ENCODE measurements at regions not wholly inside any gene's neighbourhood (a gene's known extent, or its start where the extent isn't known, plus 50 kb on each side); places are given as distances from the start of the nearest gene placed in this dataset.

DNA sequence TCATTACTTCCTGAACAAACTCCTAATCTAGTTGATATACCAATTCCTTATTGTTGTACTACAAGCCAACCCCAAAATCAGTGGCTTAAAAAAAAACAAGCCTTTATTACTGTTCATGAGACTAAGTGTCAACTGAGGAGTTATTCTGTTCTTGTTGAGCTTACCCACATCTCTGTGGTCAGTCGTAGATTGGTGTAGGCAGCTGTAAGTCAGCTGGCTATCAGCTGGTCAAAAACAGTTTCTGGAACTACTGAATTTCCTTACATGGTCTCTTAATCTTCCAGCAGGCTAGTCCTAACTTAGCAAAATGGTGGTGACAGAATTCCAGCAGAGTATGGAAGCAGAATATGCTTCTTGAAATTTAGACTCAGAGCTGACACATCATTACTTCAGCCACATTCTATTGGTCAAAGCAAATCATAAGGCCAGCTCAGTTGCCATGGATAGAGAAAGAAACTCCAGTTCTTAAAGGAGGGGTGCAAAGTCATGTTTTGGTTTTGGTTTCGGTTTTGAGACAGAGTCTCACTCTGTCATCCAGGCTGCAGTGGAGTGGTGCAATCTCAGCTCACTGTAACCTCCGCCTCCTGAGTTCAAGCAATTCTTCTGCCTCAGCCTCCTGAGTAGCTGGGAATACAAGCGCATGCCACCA lies 386.1 kb upstream of the MPDZ start:
- dilution Hi-C loops (cut with MboI; ENCODE audit: extremely low pct_ligation_motif_present, low sequenced_read_pairs) (no loop called here), intact Hi-C loops (cut with micrococcal nuclease) (no loop called here)
- ChIA-PET POLR2A (no interaction called here), CTCF (interaction anchor here (0.6 to 0.8 kb wide), 2 partner anchors 13 to 23 kb away, joined by 3 read pairs; no protein-coding TSS in a partner anchor)
- no peak overlapping the region for H3K4me3 ChIP-seq (replicated peaks in 1 of 3; ENCODE audit: insufficient read depth in 1 of 3, low read depth in 1 of 3, low read length in 3 of 3)
- no peaks in the 10 kb centered on the region for H4K20me1 ChIP-seq (replicated peaks; ENCODE audit: control insufficient read depth, extremely low read depth, insufficient read depth, low read length)
- TF ChIP-seq POLR2A (IDR thresholded peaks at IDR 0.05; ENCODE audit: low read depth, low read length) (no peak), EZH2 (IDR thresholded peaks at IDR 0.05; ENCODE audit: borderline replicate concordance, low read depth, low read length, severe bottlenecking) (no peak), MYC (IDR thresholded peaks at IDR 0.05; ENCODE audit: low read depth, low read length) (no peak), FOS (IDR thresholded peaks at IDR 0.05; ENCODE audit: borderline replicate concordance, insufficient read depth, low read length) (no peak), GATA2 (IDR thresholded peaks at IDR 0.05; ENCODE audit: insufficient read depth, insufficient read length, low read depth, low read length) (no peak), POLR2AphosphoS5 (IDR thresholded peaks at IDR 0.05; ENCODE audit: insufficient read depth, low read depth, low read length) (no peak)
- TF ChIP-seq, protein P1, sequence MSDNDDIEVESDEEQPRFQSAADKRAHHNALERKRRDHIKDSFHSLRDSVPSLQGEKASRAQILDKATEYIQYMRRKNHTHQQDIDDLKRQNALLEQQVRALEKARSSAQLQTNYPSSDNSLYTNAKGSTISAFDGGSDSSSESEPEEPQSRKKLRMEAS (IDR thresholded peaks at IDR 0.05; ENCODE audit: insufficient read depth, insufficient read length) = no peak
- TF ChIP-seq, protein P2, sequence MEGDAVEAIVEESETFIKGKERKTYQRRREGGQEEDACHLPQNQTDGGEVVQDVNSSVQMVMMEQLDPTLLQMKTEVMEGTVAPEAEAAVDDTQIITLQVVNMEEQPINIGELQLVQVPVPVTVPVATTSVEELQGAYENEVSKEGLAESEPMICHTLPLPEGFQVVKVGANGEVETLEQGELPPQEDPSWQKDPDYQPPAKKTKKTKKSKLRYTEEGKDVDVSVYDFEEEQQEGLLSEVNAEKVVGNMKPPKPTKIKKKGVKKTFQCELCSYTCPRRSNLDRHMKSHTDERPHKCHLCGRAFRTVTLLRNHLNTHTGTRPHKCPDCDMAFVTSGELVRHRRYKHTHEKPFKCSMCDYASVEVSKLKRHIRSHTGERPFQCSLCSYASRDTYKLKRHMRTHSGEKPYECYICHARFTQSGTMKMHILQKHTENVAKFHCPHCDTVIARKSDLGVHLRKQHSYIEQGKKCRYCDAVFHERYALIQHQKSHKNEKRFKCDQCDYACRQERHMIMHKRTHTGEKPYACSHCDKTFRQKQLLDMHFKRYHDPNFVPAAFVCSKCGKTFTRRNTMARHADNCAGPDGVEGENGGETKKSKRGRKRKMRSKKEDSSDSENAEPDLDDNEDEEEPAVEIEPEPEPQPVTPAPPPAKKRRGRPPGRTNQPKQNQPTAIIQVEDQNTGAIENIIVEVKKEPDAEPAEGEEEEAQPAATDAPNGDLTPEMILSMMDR (IDR thresholded peaks at IDR 0.05; ENCODE audit: extremely low read depth in 1 of 2, insufficient read depth in 1 of 2, low read depth in 1 of 2, low read length in 2 of 2) = no peak
- no peaks in the 10 kb centered on the region for H3K4me1 ChIP-seq (ENCODE audit: control insufficient read depth, extremely low read depth, insufficient read depth, low read length)
- H3K27ac ChIP-seq (ENCODE audit: insufficient read depth, low read depth, low read length) = no peak overlapping the region
- H3K79me2 ChIP-seq (ENCODE audit: control insufficient read depth, insufficient read depth, low read length) = no peaks in the 10 kb centered on the region
- no TSS peak for BruUV-seq (replicated peaks)
- H3K9me3 ChIP-seq (replicated peaks; ENCODE audit: control insufficient read depth, insufficient read depth, low read length) = no peaks in the 10 kb centered on the region
- no peak for DNase-seq (ENCODE audit: low read depth, low spot score)
- no peaks in the 10 kb centered on the region for H3K9me1 ChIP-seq (replicated peaks; ENCODE audit: control insufficient read depth, extremely low read depth, insufficient read depth, low read length)
- no peak overlapping the region for H3K4me2 ChIP-seq (ENCODE audit: insufficient read depth, low read length)
- no peak overlapping the region for H3K9ac ChIP-seq (replicated peaks; ENCODE audit: extremely low read depth, insufficient read depth, low read length)
- no peaks in the 10 kb centered on the region for H3K36me3 ChIP-seq (ENCODE audit: control insufficient read depth in 2 of 2, extremely low read depth in 1 of 2, insufficient read depth in 2 of 2, low read length in 2 of 2)
- no peaks in the 10 kb centered on the region for H3K27me3 ChIP-seq (ENCODE audit: control insufficient read depth in 2 of 2, insufficient read depth in 2 of 2, low read length in 2 of 2)
- no peak for FAIRE-seq
- H2AFZ ChIP-seq (ENCODE audit: low read depth, low read length) = peak overlapping the region; percentile 14

All from endothelial cell of umbilical vein (primary cell).